Left kidney (tissue), 1 donor: ENCODE measurements at regions not wholly inside any gene's neighbourhood (a gene's known extent, or its start where the extent isn't known, plus 50 kb on each side); places are given as distances from the start of the nearest gene placed in this dataset.
A peak's percentile ranks its signal among the peaks of the same experiment; 100 is the strongest.

Source experiments
- DNase-seq: peaks from one replicate; pipeline ENCODE4 v3.0.0-alpha.2; 2013

GRCh38 chr5:39599721-39600431 is 175.1 kb upstream of the DAB2 start:
- DNase-seq: no peak

- no peak for DNase-seq
These were observed 174.0 kb upstream of the DAB2 start for GRCh38 chr5:39598661-39599248.

- DNase-seq: no peak
These were observed 163.4 kb upstream of the DAB2 start for GRCh38 chr5:39588179-39588578.

- DNase-seq: no peak
These were observed 162.9 kb upstream of the DAB2 start for GRCh38 chr5:39587675-39588074.

- DNase-seq: no peak
These were observed 161.4 kb upstream of the DAB2 start for GRCh38 chr5:39586185-39586584.

- DNase-seq: no peak
These were observed 160.1 kb upstream of the DAB2 start for GRCh38 chr5:39584927-39585326.

- no peak for DNase-seq
These were observed 156.1 kb upstream of the DAB2 start for GRCh38 chr5:39580702-39581453.

- no peak for DNase-seq
These were observed 155.0 kb upstream of the DAB2 start for GRCh38 chr5:39579750-39580149.

- peak; percentile 38 for DNase-seq
These were observed 154.2 kb upstream of the DAB2 start for GRCh38 chr5:39578887-39579497.

GRCh38 chr5:39577529-39577928 is 152.7 kb upstream of the DAB2 start:
- DNase-seq: no peak

GRCh38 chr5:39570403-39571027 is 145.7 kb upstream of the DAB2 start:
- peak; percentile 59 for DNase-seq

- DNase-seq: peak; percentile 41
These were observed 145.1 kb upstream of the DAB2 start for GRCh38 chr5:39569857-39570256.

- no peak for DNase-seq
These were observed 142.1 kb upstream of the DAB2 start for GRCh38 chr5:39566891-39567290.

GRCh38 chr5:39566029-39566428 is 141.2 kb upstream of the DAB2 start:
- DNase-seq: no peak

- DNase-seq: no peak
These were observed 136.6 kb upstream of the DAB2 start for GRCh38 chr5:39561421-39561820.

- DNase-seq: no peak
These were observed 135.9 kb upstream of the DAB2 start for GRCh38 chr5:39560726-39561125.

GRCh38 chr5:39559923-39560322 is 135.1 kb upstream of the DAB2 start:
- DNase-seq: no peak

GRCh38 chr5:39558541-39558940 is 133.8 kb upstream of the DAB2 start:
- DNase-seq: no peak

- DNase-seq: no peak
These were observed 131.0 kb upstream of the DAB2 start for GRCh38 chr5:39555788-39556187.

GRCh38 chr5:39547553-39548154 is 122.9 kb upstream of the DAB2 start:
- peak; percentile 87 for DNase-seq

GRCh38 chr5:39544941-39545340 is 120.2 kb upstream of the DAB2 start:
- DNase-seq: no peak

- no peak for DNase-seq
These were observed 118.6 kb upstream of the DAB2 start for GRCh38 chr5:39543335-39543734.
